ENCODE measurements at regions not wholly inside any gene's neighbourhood (a gene's known extent, or its start where the extent isn't known, plus 50 kb on each side); places are given as distances from the start of the nearest gene placed in this dataset.

DNA sequence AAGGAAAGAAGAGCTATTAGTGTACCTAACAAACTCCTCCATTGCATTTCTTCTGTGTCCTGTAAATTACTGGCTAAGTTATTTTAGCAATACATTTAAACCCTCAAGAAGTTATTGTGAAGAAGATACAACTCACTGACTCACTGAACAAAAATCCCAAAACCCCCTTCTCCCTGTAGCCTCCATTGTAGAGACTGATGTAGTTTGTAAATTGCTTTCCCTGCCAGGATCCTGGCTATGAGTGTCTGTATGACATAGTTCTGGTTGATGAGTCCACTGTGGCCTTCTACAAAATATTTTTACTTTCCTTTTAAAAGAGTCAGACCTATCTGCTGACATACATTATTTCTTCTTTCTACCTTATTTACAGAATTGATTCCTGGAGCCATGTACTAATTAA, 155.6 kb downstream of the SLC6A15 start:
- H3K36me3 ChIP-seq (ENCODE audit: control insufficient read depth in 2 of 2, extremely low read depth in 1 of 2, insufficient read depth in 2 of 2, low read length in 2 of 2): no peaks in the 10 kb centered on the region
- no peaks in the 10 kb centered on the region for H4K20me1 ChIP-seq (ENCODE audit: control insufficient read depth, extremely low read depth, insufficient read depth, low read length)
- no peak for TF ChIP-seq EZH2 (IDR thresholded peaks at IDR 0.05; ENCODE audit: low read length)
- TF ChIP-seq, protein P1, sequence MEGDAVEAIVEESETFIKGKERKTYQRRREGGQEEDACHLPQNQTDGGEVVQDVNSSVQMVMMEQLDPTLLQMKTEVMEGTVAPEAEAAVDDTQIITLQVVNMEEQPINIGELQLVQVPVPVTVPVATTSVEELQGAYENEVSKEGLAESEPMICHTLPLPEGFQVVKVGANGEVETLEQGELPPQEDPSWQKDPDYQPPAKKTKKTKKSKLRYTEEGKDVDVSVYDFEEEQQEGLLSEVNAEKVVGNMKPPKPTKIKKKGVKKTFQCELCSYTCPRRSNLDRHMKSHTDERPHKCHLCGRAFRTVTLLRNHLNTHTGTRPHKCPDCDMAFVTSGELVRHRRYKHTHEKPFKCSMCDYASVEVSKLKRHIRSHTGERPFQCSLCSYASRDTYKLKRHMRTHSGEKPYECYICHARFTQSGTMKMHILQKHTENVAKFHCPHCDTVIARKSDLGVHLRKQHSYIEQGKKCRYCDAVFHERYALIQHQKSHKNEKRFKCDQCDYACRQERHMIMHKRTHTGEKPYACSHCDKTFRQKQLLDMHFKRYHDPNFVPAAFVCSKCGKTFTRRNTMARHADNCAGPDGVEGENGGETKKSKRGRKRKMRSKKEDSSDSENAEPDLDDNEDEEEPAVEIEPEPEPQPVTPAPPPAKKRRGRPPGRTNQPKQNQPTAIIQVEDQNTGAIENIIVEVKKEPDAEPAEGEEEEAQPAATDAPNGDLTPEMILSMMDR (optimal IDR thresholded peaks at IDR 0.05 in 1 of 3, IDR thresholded peaks at IDR 0.05 in 1 of 3, conservative IDR thresholded peaks at IDR 0.05 in 1 of 3; ENCODE audit: extremely low read depth in 1 of 3, insufficient read depth in 2 of 3, low read length in 3 of 3): no peak
- no peak overlapping the region for H3K9ac ChIP-seq (ENCODE audit: control insufficient read depth, extremely low read depth, insufficient read depth, low read length)
- H3K79me2 ChIP-seq (ENCODE audit: control insufficient read depth, insufficient read depth, low read length): no peaks in the 10 kb centered on the region
- H3K4me1 ChIP-seq (ENCODE audit: control insufficient read depth, extremely low read depth, insufficient read depth, low read length): peaks cover 3% of the 10 kb centered on the region
- H3K4me3 ChIP-seq (ENCODE audit: control insufficient read depth in 2 of 3, extremely low read depth in 1 of 3, insufficient read depth in 2 of 3, low read depth in 1 of 3, low read length in 3 of 3): no peak overlapping the region
- H3K4me2 ChIP-seq (ENCODE audit: control insufficient read depth, extremely low read depth, insufficient read depth, low read depth, low read length): no peak overlapping the region
- no peaks in the 10 kb centered on the region for H3K27me3 ChIP-seq (ENCODE audit: control insufficient read depth, extremely low read depth, insufficient read depth, low read length)
- no peaks in the 10 kb centered on the region for H3K9me3 ChIP-seq (ENCODE audit: control insufficient read depth, low read depth, low read length)
- no peak overlapping the region for H2AFZ ChIP-seq (ENCODE audit: control insufficient read depth, low read length)
- dilution Hi-C loops (cut with MboI; ENCODE audit: extremely low pct_ligation_motif_present, low sequenced_read_pairs): no loop called here
- no peak for FAIRE-seq
- no peaks in the 10 kb centered on the region for H3K9me1 ChIP-seq (ENCODE audit: control insufficient read depth, extremely low read depth, insufficient read depth, low read length)
- H3K27ac ChIP-seq (ENCODE audit: control insufficient read depth, insufficient read depth, low read length): no peak overlapping the region
- DNase-seq (ENCODE audit: low read depth, low spot score): no peak

DNA sequence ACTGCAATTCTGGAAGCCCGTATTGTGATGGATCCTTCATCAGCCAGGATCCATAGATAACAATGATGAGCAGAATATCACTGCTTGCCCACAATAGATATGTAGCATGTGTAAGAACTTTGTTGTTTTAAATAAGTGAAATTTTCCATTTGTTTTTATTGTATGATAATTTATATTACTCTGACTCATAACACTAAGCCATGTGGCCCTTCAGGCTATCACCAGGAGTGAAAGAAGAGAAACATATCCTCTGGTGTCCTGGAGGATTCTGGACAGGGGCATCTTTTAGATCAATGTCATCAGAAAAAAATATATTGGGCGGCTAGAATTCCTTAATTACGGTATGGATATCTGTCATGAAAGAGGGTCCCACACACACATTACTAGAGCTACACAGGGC, 167.5 kb downstream of the SLC6A15 start:
- Histone ChIP-seq H3K4me1 (ENCODE audit: control insufficient read depth, extremely low read depth, insufficient read depth, low read length) (no peaks in the 10 kb centered on the region), H3K27me3 (ENCODE audit: control insufficient read depth, extremely low read depth, insufficient read depth, low read length) (no peaks in the 10 kb centered on the region), H3K4me2 (ENCODE audit: control insufficient read depth, extremely low read depth, insufficient read depth, low read depth, low read length) (no peak overlapping the region), H3K9ac (ENCODE audit: control insufficient read depth, extremely low read depth, insufficient read depth, low read length) (no peak overlapping the region), H3K27ac (ENCODE audit: control insufficient read depth, insufficient read depth, low read length) (no peak overlapping the region), H4K20me1 (ENCODE audit: control insufficient read depth, extremely low read depth, insufficient read depth, low read length) (no peaks in the 10 kb centered on the region), H3K9me1 (ENCODE audit: control insufficient read depth, extremely low read depth, insufficient read depth, low read length) (no peaks in the 10 kb centered on the region), H3K79me2 (ENCODE audit: control insufficient read depth, insufficient read depth, low read length) (no peaks in the 10 kb centered on the region), H3K36me3 (ENCODE audit: control insufficient read depth in 2 of 2, extremely low read depth in 1 of 2, insufficient read depth in 2 of 2, low read length in 2 of 2) (no peaks in the 10 kb centered on the region), H3K9me3 (ENCODE audit: control insufficient read depth, low read depth, low read length) (no peaks in the 10 kb centered on the region), H3K4me3 (ENCODE audit: control insufficient read depth in 2 of 3, extremely low read depth in 1 of 3, insufficient read depth in 2 of 3, low read depth in 1 of 3, low read length in 3 of 3) (no peak overlapping the region), H2AFZ (ENCODE audit: control insufficient read depth, low read length) (no peak overlapping the region)
- DNase-seq (ENCODE audit: low read depth, low spot score) (no peak), FAIRE-seq (no peak)
- dilution Hi-C loops (cut with MboI; ENCODE audit: extremely low pct_ligation_motif_present, low sequenced_read_pairs): no loop called here
- TF ChIP-seq, protein P1 (optimal IDR thresholded peaks at IDR 0.05 in 1 of 3, IDR thresholded peaks at IDR 0.05 in 1 of 3, conservative IDR thresholded peaks at IDR 0.05 in 1 of 3; ENCODE audit: extremely low read depth in 1 of 3, insufficient read depth in 2 of 3, low read length in 3 of 3): no peak
- no peak for TF ChIP-seq EZH2 (IDR thresholded peaks at IDR 0.05; ENCODE audit: low read length)

Data from keratinocyte (primary cell).